Spleen (tissue), 11 donors: ENCODE measurements at regions not wholly inside any gene's neighbourhood (a gene's known extent, or its start where the extent isn't known, plus 50 kb on each side); places are given as distances from the start of the nearest gene placed in this dataset.
"Not testable (repeated sequence)": the region's sequence is repeated elsewhere in the genome, so short reads cannot be mapped to it uniquely, and the experiment has no call there.

Experiments
- DNase-seq: peaks from one replicate; pipeline ENCODE4 v3.0.0-alpha.2; 2020
- H3K27ac ChIP-seq, 8 donors: fragments of 200-600 bp; sonication (generic) in 7 of 8; 1 replicate in 4 of 8; 2 replicates in 4 of 8; pipeline versions ENCODE4 v1.5.0 to v1.8.0; 2016 to 2021; ENCODE audit warnings: inconsistent platforms in 4 of 8, mild to moderate bottlenecking in 4 of 8, moderate library complexity in 1 of 8
- H3K27me3 ChIP-seq, 7 donors: fragments of 200-600 bp; sonication (generic) in 6 of 7; replicated peaks in 1 of 7; 1 replicate in 4 of 7; 2 replicates in 3 of 7; pipeline versions ENCODE4 v1.5.0 to v1.8.0; 2016 to 2021; ENCODE audit warnings: inconsistent platforms in 3 of 7, mild to moderate bottlenecking in 1 of 7
- H3K36me3 ChIP-seq, 6 donors: fragments of 200-600 bp; sonication (generic) in 5 of 6; 1 replicate in 4 of 6; 2 replicates in 2 of 6; pipeline versions ENCODE4 v1.5.0 to v1.8.0; 2016 to 2021; ENCODE audit warnings: inconsistent platforms in 2 of 6
- H3K4me1 ChIP-seq, 6 donors: fragments of 200-600 bp; sonication (generic) in 5 of 6; 1 replicate in 3 of 6; 2 replicates in 3 of 6; pipeline versions ENCODE4 v1.5.0 to v1.8.0; 2016 to 2021; ENCODE audit warnings: inconsistent platforms in 3 of 6
- H3K4me3 ChIP-seq, 8 donors: fragments of 200-600 bp; sonication (generic) in 7 of 8; 1 replicate in 4 of 8; 2 replicates in 4 of 8; pipeline versions ENCODE4 v1.5.0 to v1.8.0; 2016 to 2021; ENCODE audit warnings: inconsistent platforms in 4 of 8, mild to moderate bottlenecking in 4 of 8, moderate library complexity in 2 of 8
- H3K9me3 ChIP-seq, 8 donors: fragments of 200-600 bp; sonication (generic) in 7 of 8; 1 replicate in 4 of 8; 2 replicates in 4 of 8; pipeline versions ENCODE4 v1.5.0 to v1.8.0; 2016 to 2021; ENCODE audit warnings: inconsistent platforms in 4 of 8
- CTCF ChIP-seq, 11 experiments: fragments of 200-600 bp in 7 of 11; fragments of 450-650 bp in 4 of 11; sonication (generic) in 4 of 11; IDR thresholded peaks in 8 of 11; conservative IDR thresholded peaks in 3 of 11; 1 replicate in 7 of 11; 2 replicates in 4 of 11; pipeline versions ENCODE4 v1.4.0 to v1.8.0; 2016 to 2021; ENCODE audit warnings: antibody characterized with exemption in 11 of 11, inconsistent platforms in 4 of 11, mild to moderate bottlenecking in 1 of 11
- POLR2A ChIP-seq, 3 donors: fragments of 450-650 bp; IDR thresholded peaks; one replicate each; pipeline ENCODE4 v1.5.1; 2017; ENCODE audit warnings: antibody characterized with exemption in 3 of 3, mild to moderate bottlenecking in 1 of 3
- POLR2AphosphoS5 ChIP-seq, 3 donors: sonication (generic); formaldehyde crosslinking; IDR thresholded peaks; one replicate each; pipeline ENCODE4 v1.5.1; 2017; ENCODE audit warnings: antibody characterized with exemption in 3 of 3
- WGBS, 5 donors: extraction: QIAGEN DNeasy Blood & Tissue Kit in 3 of 5; methylation state at CpG; one replicate each; pipeline versions ENCODE4 v1.1.5 to v1.1.7; 2013 to 2018; 5-methylcytosine and 5-hydroxymethylcytosine counted together
- intact Hi-C: fragments of 100-400 bp; cut with DNase I; formaldehyde crosslinking; loops from one replicate; pipeline ENCODE4 v1.15.0; 2023; ENCODE audit warnings: low total_unique reads
- donor health status: healthy with polysubstance abuse.
- donor health status: DM: no; HTN: no; CAD: no; lungs with moderate emphysema.
- donor health status: DM: no; HTN: no; CAD: no.
- donor health status: Bipolar disorder and iron deficiency.
- donor health status: healthy.
- donor health status: DM: no; HTN: no; CAD: no.
- donor health status: DM: yes; HTN: yes; CAD: no.

GRCh38 chrX:108914791-108915190 lies 178.4 kb upstream of the IRS4 start:
- H3K4me3 ChIP-seq: no peak overlapping the region
- H3K9me3 ChIP-seq: peaks cover 0 to 25% (median 2%) of the 10 kb centered on the region in 8 donors
- H3K4me1 ChIP-seq: no peaks in the 10 kb centered on the region
- no peak for TF ChIP-seq POLR2AphosphoS5 (IDR thresholded peaks at IDR 0.05)
- TF ChIP-seq POLR2A (IDR thresholded peaks at IDR 0.05): no peak
- TF ChIP-seq CTCF (IDR thresholded peaks at IDR 0.05 in 8 of 11, conservative IDR thresholded peaks at IDR 0.05 in 3 of 11): no peak
- no peaks in the 10 kb centered on the region for H3K36me3 ChIP-seq
- intact Hi-C loops: no loop called here
- H3K27me3 ChIP-seq: no peaks in the 10 kb centered on the region
- H3K27ac ChIP-seq: no peak overlapping the region
- no peak for DNase-seq

GRCh38 chrX:108903831-108904230 lies 167.5 kb upstream of the IRS4 start:
- H3K27ac ChIP-seq, H3K27me3 ChIP-seq, H3K36me3 ChIP-seq, H3K4me3 ChIP-seq, DNase-seq, H3K4me1 ChIP-seq, H3K9me3 ChIP-seq, intact Hi-C loops: not testable (repeated sequence)
- 77 to 96% (median 87%) methylated on average over 1 to 5 of the region's 5 CpGs for WGBS, 5 donors

GRCh38 chrX:108900333-108900732 lies 164.0 kb upstream of the IRS4 start:
- peaks cover 0 to 23% (median 8%) of the 10 kb centered on the region in 8 donors for H3K9me3 ChIP-seq
- WGBS, 5 donors: 41 to 76% (median 73%) methylated on average over 1 of the region's 1 CpG

GRCh38 chrX:108896349-108896748 lies 160.0 kb upstream of the IRS4 start:
- H3K27me3 ChIP-seq, H3K27ac ChIP-seq, H3K4me1 ChIP-seq, DNase-seq, intact Hi-C loops, H3K4me3 ChIP-seq, H3K36me3 ChIP-seq: not testable (repeated sequence)
- peaks cover 0 to 44% (median 16%) of the 10 kb centered on the region in 8 donors for H3K9me3 ChIP-seq

More at GRCh38 chrX:108900333-108900732, 164.0 kb upstream of the IRS4 start:
- intact Hi-C loops: no loop called here
- no peaks in the 10 kb centered on the region for H3K4me1 ChIP-seq
- TF ChIP-seq POLR2AphosphoS5 (IDR thresholded peaks at IDR 0.05): no peak
- TF ChIP-seq POLR2A (IDR thresholded peaks at IDR 0.05): no peak
- no peak for TF ChIP-seq CTCF (IDR thresholded peaks at IDR 0.05 in 8 of 11, conservative IDR thresholded peaks at IDR 0.05 in 3 of 11)
- no peaks in the 10 kb centered on the region for H3K36me3 ChIP-seq
- H3K4me3 ChIP-seq: no peak overlapping the region
- no peak for DNase-seq
- no peak overlapping the region for H3K27ac ChIP-seq
- H3K27me3 ChIP-seq: no peaks in the 10 kb centered on the region

GRCh38 chrX:108892501-108892900 lies 156.1 kb upstream of the IRS4 start:
- DNase-seq: no peak
- H3K4me1 ChIP-seq: no peaks in the 10 kb centered on the region
- no peaks in the 10 kb centered on the region for H3K36me3 ChIP-seq
- H3K27me3 ChIP-seq: no peaks in the 10 kb centered on the region
- no peak overlapping the region for H3K4me3 ChIP-seq
- no peak overlapping the region for H3K27ac ChIP-seq
- intact Hi-C loops: no loop called here
- H3K9me3 ChIP-seq: peaks cover 0 to 48% (median 16%) of the 10 kb centered on the region in 8 donors
- no peak for TF ChIP-seq POLR2A (IDR thresholded peaks at IDR 0.05)
- TF ChIP-seq POLR2AphosphoS5 (IDR thresholded peaks at IDR 0.05): no peak
- no peak for TF ChIP-seq CTCF (IDR thresholded peaks at IDR 0.05 in 8 of 11, conservative IDR thresholded peaks at IDR 0.05 in 3 of 11)
